K562 (cell line): ENCODE measurements at regions not wholly inside any gene's neighbourhood (a gene's known extent, or its start where the extent isn't known, plus 50 kb on each side); places are given as distances from the start of the nearest gene placed in this dataset.

ENCODE experiments used
- ATAC-seq: fragments of 200-7000 bp; cut with Tn5 transposase; 3 replicates; pipeline ENCODE4 v1.9.1; 2020; ENCODE audit warnings: moderate library complexity
- BruUV-seq: library from RNA; stranded (reverse); fragments of 400-500 nt; replicated peaks from 2 replicates; lab custom pipeline; 2021; lab: Mats Ljungman, UMichigan
- CTCF ChIA-PET: fragments of 300-600 bp; formaldehyde crosslinking; extraction: SDS; loops from one replicate; lab custom pipeline; 2021; ENCODE audit warnings: low intra/inter-chr PET ratio; lab: Yijun Ruan, JAX
- POLR2A ChIA-PET: fragments of 300-600, 350-650 bp; sonication (Branson Sonifier 250); formaldehyde crosslinking; extraction: SDS; loops from one replicate; lab custom pipeline; 2021; ENCODE audit warnings: antibody characterized with exemption, inconsistent platforms; lab: Yijun Ruan, JAX
- DNase-seq, 4 experiments: peaks; one replicate each; pipeline versions ENCODE4 v3.0.0 to v3.0.0-alpha.2; 2011 to 2018; ENCODE audit warnings: low spot score in 3 of 4, mixed read lengths in 3 of 4; ENCODE audit errors: extremely low read depth in 1 of 4
- FAIRE-seq: peaks from 2 replicates; lab custom pipeline; 2011; peaks lifted over from hg19 to GRCh38; lab: Jason Lieb, UNC
- H2AFZ ChIP-seq: 2 replicates; pipeline ENCODE4 v1.6.0; 2011; ENCODE audit warnings: low read depth, low read length, control low read depth, inconsistent platforms
- H3K27ac ChIP-seq: fragments of 200-600 bp; 3 replicates; pipeline ENCODE4 v1.8.0; 2011; ENCODE audit warnings: low read depth, mild to moderate bottlenecking, control low read depth, inconsistent platforms, low read length, moderate library complexity, mixed read lengths; ENCODE audit errors: extremely low read depth
- H3K27me3 ChIP-seq, 2 experiments: fragments of 300-600 bp in 1 of 2; 2 replicates in 1 of 2; 3 replicates in 1 of 2; pipeline versions ENCODE4 v1.6.0 to v1.8.0; 2011; ENCODE audit warnings: inconsistent platforms in 2 of 2, low read length in 2 of 2, mild to moderate bottlenecking in 1 of 2, mixed read lengths in 1 of 2, moderate library complexity in 1 of 2; ENCODE audit not compliant: control insufficient read depth in 2 of 2, insufficient read depth in 2 of 2
- H3K36me3 ChIP-seq: fragments of 300-600 bp; 3 replicates; pipeline ENCODE4 v1.8.0; 2011; ENCODE audit warnings: mild to moderate bottlenecking, low read length, inconsistent platforms; ENCODE audit not compliant: control insufficient read depth, insufficient read depth
- H3K4me1 ChIP-seq, 2 experiments: fragments of 200-600 bp in 1 of 2; replicated peaks in 1 of 2; 2 replicates in 1 of 2; 3 replicates in 1 of 2; pipeline versions ENCODE4 v1.5.1 to v1.8.0; 2011; ENCODE audit warnings: inconsistent platforms in 2 of 2, low read length in 2 of 2, mild to moderate bottlenecking in 1 of 2, mixed read lengths in 1 of 2, moderate library complexity in 1 of 2; ENCODE audit not compliant: control insufficient read depth in 2 of 2, insufficient read depth in 2 of 2
- H3K4me2 ChIP-seq: 2 replicates; pipeline ENCODE4 v1.6.1; 2011; ENCODE audit warnings: low read length, control low read depth, inconsistent platforms, mixed read lengths; ENCODE audit not compliant: insufficient read depth
- H3K4me3 ChIP-seq: fragments of 200-600 bp; sonication (generic), shearing (Covaris generic); 2 replicates; pipeline ENCODE4 v1.5.1; 2016; ENCODE audit warnings: control low read depth, inconsistent platforms
- H3K79me2 ChIP-seq: fragments of 200-600 bp; 3 replicates; pipeline ENCODE4 v1.8.0; 2011; ENCODE audit warnings: low read length, inconsistent platforms; ENCODE audit not compliant: control insufficient read depth, insufficient read depth
- H3K9ac ChIP-seq, 2 experiments: 2 replicates each; pipeline versions ENCODE4 v1.6.0 to v1.6.1; 2011; ENCODE audit warnings: low read depth in 2 of 2, low read length in 2 of 2, control low read depth in 1 of 2, inconsistent platforms in 1 of 2, mild to moderate bottlenecking in 1 of 2, mixed read lengths in 1 of 2; ENCODE audit not compliant: insufficient read depth in 1 of 2
- H3K9me1 ChIP-seq: one replicate; pipeline ENCODE4 v1.6.0; 2011; ENCODE audit warnings: inconsistent platforms, mild to moderate bottlenecking, low read length, moderate library complexity; ENCODE audit not compliant: control insufficient read depth, insufficient read depth
- H3K9me3 ChIP-seq: replicated peaks from 2 replicates; pipeline ENCODE4 v1.5.1; 2011; ENCODE audit warnings: low read depth, low read length, inconsistent platforms; ENCODE audit not compliant: control insufficient read depth, insufficient read depth
- H4K20me1 ChIP-seq: replicated peaks from 2 replicates; pipeline ENCODE4 v1.6.1; 2011; ENCODE audit warnings: low read length, inconsistent platforms, mixed read lengths; ENCODE audit not compliant: control insufficient read depth, insufficient read depth
- CREB5 ChIP-seq: fragments of 250-450 bp; sonication (Bioruptor Pico); IDR thresholded peaks from 2 replicates; pipeline ENCODE4 v1.5.0; 2020; ENCODE audit warnings: mild to moderate bottlenecking
- DLX4 ChIP-seq: fragments of 250-450 bp; sonication (Bioruptor Pico); IDR thresholded peaks from 2 replicates; pipeline ENCODE4 v1.6.1; 2021; ENCODE audit warnings: mild to moderate bottlenecking
- GTF2A2 ChIP-seq: IDR thresholded peaks from 2 replicates; pipeline ENCODE4 v1.6.1; 2016; ENCODE audit warnings: mild to moderate bottlenecking, missing genetic modification characterization, missing compliant biosample characterization
- HMG20B ChIP-seq: fragments of 250-450 bp; sonication (Bioruptor Pico); IDR thresholded peaks from 2 replicates; pipeline ENCODE4 v1.5.0; 2021; ENCODE audit warnings: mild to moderate bottlenecking
- HMGN3 ChIP-seq: IDR thresholded peaks from 2 replicates; pipeline ENCODE4 v1.6.1; 2011; ENCODE audit warnings: borderline replicate concordance, low read depth, mild to moderate bottlenecking, mixed read lengths, low read length; ENCODE audit not compliant: insufficient read length; ENCODE audit errors: extremely low read depth
- IRF9 ChIP-seq: fragments of 450-650 bp; IDR thresholded peaks from 2 replicates; pipeline ENCODE4 v1.6.1; 2016; ENCODE audit warnings: missing biosample characterization, missing genetic modification characterization
- MYC ChIP-seq, 2 experiments: fragments of 250-450 bp in 1 of 2; sonication (Bioruptor Pico) in 1 of 2; IDR thresholded peaks; 2 replicates each; pipeline versions ENCODE4 v1.5.1 to v1.6.1; 2012 to 2021; ENCODE audit warnings: low read depth in 2 of 2, borderline replicate concordance in 1 of 2, improper control_type of control experiment in 1 of 2, low read length in 1 of 2, mild to moderate bottlenecking in 1 of 2, moderate library complexity in 1 of 2
- NR0B1 ChIP-seq: fragments of 450-650 bp; IDR thresholded peaks from one replicate; pipeline ENCODE4 v1.6.1; 2018; ENCODE audit warnings: mild to moderate bottlenecking, moderate library complexity; ENCODE audit not compliant: partially characterized antibody
- PCBP2 ChIP-seq: fragments of 200-400 bp; formaldehyde crosslinking; IDR thresholded peaks from 2 replicates; pipeline ENCODE4 v1.6.1; 2018; ENCODE audit warnings: low read length, low read depth, mild to moderate bottlenecking, moderate library complexity; ENCODE audit not compliant: poor library complexity, severe bottlenecking
- RBM34 ChIP-seq: fragments of 200-400 bp; formaldehyde crosslinking; IDR thresholded peaks from 2 replicates; pipeline ENCODE4 v1.6.1; 2018; ENCODE audit warnings: low read length, borderline replicate concordance; ENCODE audit not compliant: insufficient read depth
- SUPT5H ChIP-seq: fragments of 450-650 bp; IDR thresholded peaks from 2 replicates; pipeline ENCODE4 v1.6.1; 2016
- TAL1 ChIP-seq: fragments of 450-650 bp; IDR thresholded peaks from 2 replicates; pipeline ENCODE4 v1.6.1; 2016; ENCODE audit warnings: mild to moderate bottlenecking
- TEAD2 ChIP-seq: fragments of 450-650 bp; IDR thresholded peaks from 2 replicates; pipeline ENCODE4 v1.6.1; 2016; ENCODE audit warnings: missing genetic modification characterization, control low read depth, missing compliant biosample characterization
- ZBTB34 ChIP-seq: fragments of 250-450 bp; sonication (Bioruptor Pico); IDR thresholded peaks from 2 replicates; pipeline ENCODE4 v1.8.0; 2021; ENCODE audit warnings: mild to moderate bottlenecking, moderate library complexity
- WGBS: fragments of 100-300 bp; shearing (Covaris generic); methylation state at CpG from one replicate; pipeline ENCODE4 v1.1.6; 2016; ENCODE audit warnings: low coverage, mixed read lengths; ENCODE audit not compliant: insufficient coverage; ENCODE audit errors: missing lambda C conversion rate; 5-methylcytosine and 5-hydroxymethylcytosine counted together
- in situ Hi-C: fragments of 300-500 bp; cut with MboI; formaldehyde crosslinking; loops from 4 replicates; pipeline ENCODE4 v1.15.0; 2018; ENCODE audit warnings: inconsistent platforms, mixed read lengths
- intact Hi-C: fragments of 100-400 bp; cut with micrococcal nuclease; formaldehyde crosslinking; loops from 2 replicates; pipeline ENCODE4 v1.14.2; 2022

GRCh38 chr12:92628476-92628875, 74.3 kb upstream of the PLEKHG7 start:
- Histone ChIP-seq H4K20me1 (no peaks in the 10 kb centered on the region), H3K36me3 (no peaks in the 10 kb centered on the region), H3K9me3 (no peaks in the 10 kb centered on the region), H3K4me1 (no peaks in the 10 kb centered on the region), H3K79me2 (no peaks in the 10 kb centered on the region), H3K4me3 (no peak overlapping the region), H3K4me2 (no peak overlapping the region), H3K9me1 (no peaks in the 10 kb centered on the region), H2AFZ (no peak overlapping the region), H3K27me3 (peaks cover 13 to 22% of the 10 kb centered on the region in 2 experiments; a peak in 4 of 5 replicates), H3K9ac (no peak overlapping the region), H3K27ac (no peak overlapping the region)
- in situ Hi-C loops, result loop anchor here (25.0 kb wide), 1 partner anchor 1666 kb away; the partner anchor contains the start of gene CCER1
- 4% methylated on average over 2 of the region's 2 CpGs for WGBS
- intact Hi-C loops, result no loop called here
- POLR2A ChIA-PET, result no interaction called here
- FAIRE-seq (no peak), DNase-seq (no peak), ATAC-seq (no peak)
- TF ChIP-seq HMGN3 (no peak), DLX4 (CRISPR knock-in tag) (no peak), ZBTB34 (CRISPR knock-in tag) (no peak), CREB5 (CRISPR knock-in tag) (no peak), MYC (IDR thresholded peaks at IDR 0.05; ENCODE audit: low read depth, low read length) (no peak), MYC (CRISPR knock-in tag; IDR thresholded peaks at IDR 0.05; ENCODE audit: borderline replicate concordance, low read depth) (no peak), HMG20B (CRISPR knock-in tag) (no peak), SUPT5H (no peak), PCBP2 (no peak), RBM34 (no peak), GTF2A2 (tag) (no peak), TAL1 (no peak), TEAD2 (tag) (no peak), NR0B1 (no peak), IRF9 (tag) (no peak)
- CTCF ChIA-PET, result interaction anchor here (0.7 kb wide), 1 partner anchor 1289 kb away, joined by 3 read pairs; no protein-coding TSS in a partner anchor
- no TSS peak for BruUV-seq
